Renal cortex interstitium (tissue), 11 donors: ENCODE measurements at regions not wholly inside any gene's neighbourhood (a gene's known extent, or its start where the extent isn't known, plus 50 kb on each side); places are given as distances from the start of the nearest gene placed in this dataset.

Experiments
- DNase-seq, 11 donors: peaks; one replicate each; pipeline ENCODE4 v3.0.0-alpha.2; 2013; ENCODE audit warnings: low read depth in 9 of 11, low spot score in 4 of 11; ENCODE audit errors: extremely low read depth in 1 of 11

DNA sequence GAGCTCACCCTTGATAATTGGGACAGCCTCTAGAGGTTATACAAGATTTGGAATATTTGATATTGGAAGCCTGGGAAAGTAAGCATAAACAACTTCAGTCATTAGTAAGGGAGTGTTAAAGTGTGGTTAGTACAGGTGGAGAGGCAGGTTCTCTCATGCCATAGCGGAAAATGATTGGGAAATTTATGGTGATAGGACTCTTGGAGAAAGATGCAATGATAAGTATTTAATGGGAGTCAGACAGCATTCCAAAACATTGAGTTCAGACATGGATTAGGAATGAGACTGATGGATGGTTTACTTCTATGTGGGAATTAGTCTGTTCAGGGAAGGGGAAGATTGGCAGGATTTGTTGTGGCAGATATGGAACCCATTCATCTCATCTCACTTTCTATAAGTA lies 152.7 kb downstream of the MCHR2 start:
- no peak for DNase-seq

DNA sequence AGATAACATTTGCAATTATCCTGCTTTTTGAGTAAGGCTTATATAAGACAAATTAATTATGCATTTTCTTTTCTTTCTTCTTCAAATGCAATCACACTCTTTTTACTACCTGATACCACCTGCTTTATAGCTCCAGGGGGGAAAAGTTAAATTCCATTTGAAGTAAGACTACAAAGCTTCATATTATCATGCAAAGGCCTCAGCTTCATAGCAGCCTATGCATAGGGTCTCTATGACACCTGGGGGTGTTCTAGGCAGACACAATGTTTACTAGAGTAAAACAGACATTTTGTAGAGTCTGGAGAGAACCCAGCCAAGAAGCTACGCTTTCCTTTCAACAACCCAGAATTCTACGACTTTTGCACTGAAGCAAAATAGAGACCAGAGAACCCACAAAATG lies 148.0 kb downstream of the MCHR2 start:
- no peak for DNase-seq

- DNase-seq = no peak
Measured at GRCh38 chr6:99850841-99851240, 143.2 kb downstream of the MCHR2 start.

- no peak for DNase-seq
Measured at GRCh38 chr6:99852031-99852430, 142.0 kb downstream of the MCHR2 start.

DNA sequence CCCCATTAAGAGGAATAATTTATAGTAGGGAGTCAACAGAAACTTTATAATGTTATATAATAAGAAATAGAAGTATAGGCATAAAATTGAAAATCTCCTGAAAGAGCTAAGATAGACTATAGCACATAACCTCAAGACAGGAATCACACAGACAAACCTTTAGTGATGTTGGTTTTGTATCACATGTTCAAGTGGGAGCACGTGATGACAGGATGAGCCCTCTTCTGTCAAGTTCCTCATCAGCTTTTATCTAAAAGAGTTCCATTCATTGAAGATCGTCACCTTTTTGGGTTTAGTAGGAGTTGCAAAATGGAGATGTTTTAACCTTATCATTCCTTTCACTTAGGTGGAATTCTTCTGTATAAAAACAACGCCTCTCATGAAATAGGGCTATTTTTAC lies 127.0 kb downstream of the MCHR2 start:
- no peak for DNase-seq

DNA sequence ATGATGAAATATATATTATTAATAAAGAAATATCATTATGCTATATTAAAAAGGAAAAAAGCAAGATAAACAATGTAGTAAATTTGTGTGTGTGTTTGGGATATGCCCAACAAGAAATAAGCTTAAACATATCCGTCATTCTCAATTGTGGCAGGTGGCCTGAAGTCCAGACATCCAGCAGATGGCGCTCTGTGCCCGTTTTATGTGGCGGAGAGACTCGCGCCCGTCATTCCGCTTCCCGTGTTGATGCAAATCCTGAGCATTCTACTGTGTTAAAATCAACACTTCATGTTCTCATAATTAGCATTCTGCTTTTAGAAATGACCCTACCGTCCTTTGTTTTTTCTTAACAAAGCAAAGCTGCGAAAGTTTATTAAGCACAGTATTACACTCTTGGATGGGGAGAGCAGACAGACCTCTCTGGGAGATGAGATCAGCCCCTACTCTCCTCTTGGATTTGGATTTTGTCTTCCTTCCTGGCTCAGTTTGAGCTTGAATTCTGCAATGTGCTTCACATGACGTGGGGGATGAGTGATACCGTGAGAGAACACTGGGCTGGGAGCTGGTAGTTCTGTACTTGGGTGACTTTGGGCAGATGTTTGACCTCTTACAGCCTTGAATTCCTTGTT lies 125.8 kb downstream of the MCHR2 start:
- DNase-seq = peak; percentile 15 to 67 (median 47)
